Loucy (cell line): ENCODE measurements at regions not wholly inside any gene's neighbourhood (a gene's known extent, or its start where the extent isn't known, plus 50 kb on each side); places are given as distances from the start of the nearest gene placed in this dataset.
"Not testable (repeated sequence)": the region's sequence is repeated elsewhere in the genome, so short reads cannot be mapped to it uniquely, and the experiment has no call there.

Experiments used
- H2AFZ ChIP-seq: fragments of 200-600 bp; sonication (generic); 2 replicates; pipeline ENCODE4 v1.6.0; 2016; ENCODE audit warnings: antibody characterized with exemption, mild to moderate bottlenecking, low read length, moderate library complexity
- H3F3A ChIP-seq: fragments of 200-600 bp; 2 replicates; pipeline ENCODE4 v1.6.0; 2016; ENCODE audit warnings: antibody characterized with exemption, low read depth, mild to moderate bottlenecking
- H3K27me3 ChIP-seq: fragments of 200-600 bp; sonication (generic); 2 replicates; pipeline ENCODE4 v1.6.1; 2014; ENCODE audit warnings: low read length, mild to moderate bottlenecking; ENCODE audit not compliant: insufficient read depth, poor library complexity, severe bottlenecking
- H3K36me3 ChIP-seq: fragments of 200-600 bp; sonication (generic); 2 replicates; pipeline ENCODE4 v1.6.1; 2016; ENCODE audit warnings: low read length; ENCODE audit not compliant: insufficient read depth
- H3K4me1 ChIP-seq: fragments of 200-600 bp; sonication (generic); 2 replicates; pipeline ENCODE4 v1.5.1; 2014; ENCODE audit warnings: low read length, mild to moderate bottlenecking; ENCODE audit not compliant: insufficient read depth, poor library complexity, severe bottlenecking
- H3K4me2 ChIP-seq: fragments of 200-600 bp; sonication (generic); 2 replicates; pipeline ENCODE4 v1.6.0; 2014; ENCODE audit warnings: antibody characterized with exemption, low read length, low read depth, mild to moderate bottlenecking; ENCODE audit not compliant: poor library complexity, severe bottlenecking
- H3K4me3 ChIP-seq: fragments of 200-600 bp; sonication (generic); 2 replicates; pipeline ENCODE4 v1.5.1; 2014; ENCODE audit warnings: low read length, mild to moderate bottlenecking, mixed read lengths; ENCODE audit not compliant: poor library complexity, severe bottlenecking
- H3K79me2 ChIP-seq: fragments of 200-600 bp; sonication (generic); 2 replicates; pipeline ENCODE4 v1.6.1; 2014; ENCODE audit warnings: low read length; ENCODE audit not compliant: insufficient read depth
- H3K9ac ChIP-seq: fragments of 200-600 bp; sonication (generic); 2 replicates; pipeline ENCODE4 v1.6.0; 2014; ENCODE audit warnings: mild to moderate bottlenecking, low read depth, low read length, moderate library complexity; ENCODE audit not compliant: poor library complexity, severe bottlenecking
- H3K9me2 ChIP-seq: fragments of 200-600 bp; sonication (generic); replicated peaks from 2 replicates; pipeline ENCODE4 v1.6.1; 2016; ENCODE audit warnings: low read depth, low read length, mixed read lengths
- H3K9me3 ChIP-seq: fragments of 200-600 bp; sonication (generic); 2 replicates; pipeline ENCODE4 v1.6.1; 2014; ENCODE audit warnings: mild to moderate bottlenecking, antibody characterized with exemption, low read length, low read depth; ENCODE audit not compliant: insufficient read depth
- H4K20me1 ChIP-seq: fragments of 200-600 bp; sonication (generic); 2 replicates; pipeline ENCODE4 v1.6.0; 2014; ENCODE audit warnings: antibody characterized with exemption, low read length, mild to moderate bottlenecking; ENCODE audit not compliant: insufficient read depth, poor library complexity, severe bottlenecking
- EZH2phosphoT487 ChIP-seq: fragments of 200-600 bp; IDR thresholded peaks from 2 replicates; pipeline ENCODE4 v1.6.1; 2018; ENCODE audit warnings: antibody characterized with exemption, mild to moderate bottlenecking, moderate library complexity, borderline replicate concordance
- TF ChIP-seq, protein P1 (sequence below): fragments of 200-600 bp; sonication (generic); conservative IDR thresholded peaks from 2 replicates; pipeline ENCODE4 v1.5.1; 2014; ENCODE audit warnings: mild to moderate bottlenecking, antibody characterized with exemption, low read length

DNA sequence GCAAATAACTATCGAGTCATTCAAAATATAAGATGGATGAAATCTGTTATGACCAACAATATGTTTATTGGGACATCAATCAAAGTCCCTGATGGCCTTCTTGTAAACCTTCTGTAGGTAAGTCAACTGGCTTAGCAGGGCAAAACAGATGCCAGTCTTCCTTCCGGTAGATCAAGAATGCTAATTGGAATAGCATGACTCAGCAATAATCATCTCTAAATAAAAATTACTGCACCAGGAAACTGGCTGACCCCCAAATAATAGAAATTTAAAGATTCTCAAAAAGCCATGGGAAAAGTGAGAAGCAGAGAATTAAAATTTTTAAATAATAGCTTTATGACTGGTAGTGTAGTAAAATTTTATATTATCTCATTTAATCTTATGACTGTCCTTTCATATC, 1005.4 kb downstream of the OLFM4 start:
- TF ChIP-seq, protein P1, sequence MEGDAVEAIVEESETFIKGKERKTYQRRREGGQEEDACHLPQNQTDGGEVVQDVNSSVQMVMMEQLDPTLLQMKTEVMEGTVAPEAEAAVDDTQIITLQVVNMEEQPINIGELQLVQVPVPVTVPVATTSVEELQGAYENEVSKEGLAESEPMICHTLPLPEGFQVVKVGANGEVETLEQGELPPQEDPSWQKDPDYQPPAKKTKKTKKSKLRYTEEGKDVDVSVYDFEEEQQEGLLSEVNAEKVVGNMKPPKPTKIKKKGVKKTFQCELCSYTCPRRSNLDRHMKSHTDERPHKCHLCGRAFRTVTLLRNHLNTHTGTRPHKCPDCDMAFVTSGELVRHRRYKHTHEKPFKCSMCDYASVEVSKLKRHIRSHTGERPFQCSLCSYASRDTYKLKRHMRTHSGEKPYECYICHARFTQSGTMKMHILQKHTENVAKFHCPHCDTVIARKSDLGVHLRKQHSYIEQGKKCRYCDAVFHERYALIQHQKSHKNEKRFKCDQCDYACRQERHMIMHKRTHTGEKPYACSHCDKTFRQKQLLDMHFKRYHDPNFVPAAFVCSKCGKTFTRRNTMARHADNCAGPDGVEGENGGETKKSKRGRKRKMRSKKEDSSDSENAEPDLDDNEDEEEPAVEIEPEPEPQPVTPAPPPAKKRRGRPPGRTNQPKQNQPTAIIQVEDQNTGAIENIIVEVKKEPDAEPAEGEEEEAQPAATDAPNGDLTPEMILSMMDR = no peak
- TF ChIP-seq EZH2phosphoT487 = no peak
- Histone ChIP-seq H3K9me3 (no peaks in the 10 kb centered on the region), H3K79me2 (no peaks in the 10 kb centered on the region), H4K20me1 (no peaks in the 10 kb centered on the region), H3F3A (no peaks in the 10 kb centered on the region), H3K9ac (no peak overlapping the region), H3K4me2 (no peak overlapping the region), H2AFZ (no peak overlapping the region), H3K9me2 (no peaks in the 10 kb centered on the region), H3K4me3 (no peak overlapping the region), H3K27me3 (no peaks in the 10 kb centered on the region), H3K36me3 (no peaks in the 10 kb centered on the region), H3K4me1 (no peaks in the 10 kb centered on the region)

DNA sequence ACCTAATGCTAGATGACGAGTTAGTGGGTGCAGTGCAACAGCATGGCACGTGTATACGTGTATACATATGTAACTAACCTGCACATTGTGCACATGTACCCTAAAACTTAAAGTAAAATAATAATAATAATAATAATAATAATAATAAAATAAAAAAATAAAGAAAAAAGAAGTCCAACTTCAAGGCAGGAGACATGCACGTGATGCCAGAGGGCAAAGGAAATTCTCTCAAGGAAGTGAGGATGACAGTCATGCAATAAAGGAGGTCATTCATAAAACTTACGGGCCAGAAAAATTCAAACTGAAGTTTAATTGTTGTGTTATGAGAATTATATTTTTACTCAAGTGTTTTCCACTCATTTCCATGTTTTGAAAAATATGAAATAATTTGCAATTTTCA, 1028.8 kb downstream of the OLFM4 start:
- not testable (repeated sequence) for H3K27me3 ChIP-seq, H3K4me3 ChIP-seq, H3F3A ChIP-seq, H3K9ac ChIP-seq, H3K9me2 ChIP-seq, H3K4me1 ChIP-seq, H4K20me1 ChIP-seq, H3K9me3 ChIP-seq, H3K4me2 ChIP-seq, H3K79me2 ChIP-seq, H2AFZ ChIP-seq, H3K36me3 ChIP-seq

DNA sequence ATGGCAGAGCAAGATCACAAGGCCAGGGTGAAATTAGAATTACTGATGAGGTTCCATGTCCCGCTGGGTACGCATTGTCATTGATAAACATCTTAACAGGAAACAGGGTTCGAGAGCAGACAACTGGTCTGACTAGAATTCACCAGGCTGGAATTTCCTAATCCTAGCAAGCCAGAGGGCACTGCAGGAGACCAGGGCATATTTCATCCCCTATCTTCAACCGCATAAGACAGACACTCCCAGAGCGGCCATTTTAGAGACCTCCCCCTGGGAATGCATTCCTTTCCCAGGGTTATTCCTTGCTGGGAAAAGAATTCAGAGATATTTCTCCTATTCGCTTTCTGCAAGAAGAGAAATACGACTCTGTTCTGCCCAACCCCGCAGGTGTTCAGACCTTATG, 1041.3 kb downstream of the OLFM4 start:
- H4K20me1 ChIP-seq, H3K4me2 ChIP-seq, H2AFZ ChIP-seq, H3F3A ChIP-seq, H3K4me1 ChIP-seq, H3K9ac ChIP-seq, H3K36me3 ChIP-seq, H3K27me3 ChIP-seq, H3K9me3 ChIP-seq, H3K4me3 ChIP-seq, H3K79me2 ChIP-seq, H3K9me2 ChIP-seq: not testable (repeated sequence)

DNA sequence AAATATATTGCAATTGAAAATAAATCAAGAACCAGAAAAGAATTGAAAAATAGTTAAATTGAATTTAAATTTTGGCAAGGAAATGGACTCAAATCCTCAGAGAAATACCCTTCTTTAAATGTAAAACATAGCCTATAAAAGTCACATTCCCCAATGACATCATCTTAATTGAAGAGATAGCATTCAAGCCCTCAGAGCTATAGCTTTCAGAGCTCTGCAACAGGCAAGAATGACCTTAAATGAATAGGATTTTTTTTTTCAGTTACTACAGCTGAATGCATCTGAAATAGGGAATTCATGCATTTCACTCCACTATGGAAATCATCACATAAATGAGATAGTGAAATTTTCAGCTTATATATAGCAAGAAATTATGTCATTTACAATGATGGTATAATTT, 1049.0 kb downstream of the OLFM4 start:
- H4K20me1 ChIP-seq = no peaks in the 10 kb centered on the region
- H3K9ac ChIP-seq = no peak overlapping the region
- no peak overlapping the region for H3K4me3 ChIP-seq
- TF ChIP-seq, protein P1 = no peak
- no peak for TF ChIP-seq EZH2phosphoT487
- H3K9me3 ChIP-seq = no peaks in the 10 kb centered on the region
- no peaks in the 10 kb centered on the region for H3F3A ChIP-seq
- H3K9me2 ChIP-seq = no peaks in the 10 kb centered on the region
- no peak overlapping the region for H2AFZ ChIP-seq
- H3K4me2 ChIP-seq = no peak overlapping the region
- H3K79me2 ChIP-seq = no peaks in the 10 kb centered on the region
- H3K27me3 ChIP-seq = no peaks in the 10 kb centered on the region
- no peaks in the 10 kb centered on the region for H3K36me3 ChIP-seq
- no peaks in the 10 kb centered on the region for H3K4me1 ChIP-seq
